ENCODE measurements at regions not wholly inside any gene's neighbourhood (a gene's known extent, or its start where the extent isn't known, plus 50 kb on each side); places are given as distances from the start of the nearest gene placed in this dataset.

- TF ChIP-seq CTCF (IDR thresholded peaks at IDR 0.05) (no peak), POLR2A (IDR thresholded peaks at IDR 0.05) (no peak)
Measured at GRCh38 chr3:24741506-24741905, 246.9 kb upstream of the THRB start.
